GM12801 (cell line): ENCODE measurements at regions not wholly inside any gene's neighbourhood (a gene's known extent, or its start where the extent isn't known, plus 50 kb on each side); places are given as distances from the start of the nearest gene placed in this dataset.

Experiments used
- TF ChIP-seq, protein P1 (sequence below): IDR thresholded peaks from one replicate; pipeline ENCODE4 v1.5.1; 2011; ENCODE audit warnings: control low read depth; ENCODE audit not compliant: insufficient read length; ENCODE audit errors: extremely low read depth

DNA sequence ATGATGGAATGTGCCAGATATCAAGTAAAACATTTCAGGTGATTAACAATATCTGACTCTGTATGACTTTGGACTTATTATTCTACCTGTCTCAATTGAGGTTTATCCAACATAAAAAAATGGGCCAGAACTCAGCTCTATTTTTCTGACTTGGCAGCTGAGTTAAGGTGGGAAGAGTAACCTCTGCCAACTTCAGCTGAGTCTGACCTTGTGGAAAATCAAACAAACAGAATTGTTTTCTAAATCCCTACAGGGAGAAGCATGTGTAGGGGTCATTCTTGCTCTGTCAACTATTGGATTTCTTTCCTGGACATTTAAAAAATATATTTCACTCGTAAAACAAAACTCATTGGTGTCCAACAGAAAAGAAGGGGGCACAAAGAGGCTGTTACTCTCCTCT is 139.4 kb upstream of the TLR4 start:
- TF ChIP-seq, protein P1, sequence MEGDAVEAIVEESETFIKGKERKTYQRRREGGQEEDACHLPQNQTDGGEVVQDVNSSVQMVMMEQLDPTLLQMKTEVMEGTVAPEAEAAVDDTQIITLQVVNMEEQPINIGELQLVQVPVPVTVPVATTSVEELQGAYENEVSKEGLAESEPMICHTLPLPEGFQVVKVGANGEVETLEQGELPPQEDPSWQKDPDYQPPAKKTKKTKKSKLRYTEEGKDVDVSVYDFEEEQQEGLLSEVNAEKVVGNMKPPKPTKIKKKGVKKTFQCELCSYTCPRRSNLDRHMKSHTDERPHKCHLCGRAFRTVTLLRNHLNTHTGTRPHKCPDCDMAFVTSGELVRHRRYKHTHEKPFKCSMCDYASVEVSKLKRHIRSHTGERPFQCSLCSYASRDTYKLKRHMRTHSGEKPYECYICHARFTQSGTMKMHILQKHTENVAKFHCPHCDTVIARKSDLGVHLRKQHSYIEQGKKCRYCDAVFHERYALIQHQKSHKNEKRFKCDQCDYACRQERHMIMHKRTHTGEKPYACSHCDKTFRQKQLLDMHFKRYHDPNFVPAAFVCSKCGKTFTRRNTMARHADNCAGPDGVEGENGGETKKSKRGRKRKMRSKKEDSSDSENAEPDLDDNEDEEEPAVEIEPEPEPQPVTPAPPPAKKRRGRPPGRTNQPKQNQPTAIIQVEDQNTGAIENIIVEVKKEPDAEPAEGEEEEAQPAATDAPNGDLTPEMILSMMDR: no peak

GRCh38 chr9:117561761-117562160 is 142.4 kb upstream of the TLR4 start:
- TF ChIP-seq, protein P1: no peak

- TF ChIP-seq, protein P1: no peak
Observed at GRCh38 chr9:117555964-117556629, 141.2 kb upstream of the ASTN2 start.

- TF ChIP-seq, protein P1: no peak
Observed at GRCh38 chr9:117552811-117553210, 138.0 kb upstream of the ASTN2 start.

- TF ChIP-seq, protein P1: no peak
Observed at GRCh38 chr9:117551171-117551570, 136.3 kb upstream of the ASTN2 start.

- TF ChIP-seq, protein P1: no peak
Observed at GRCh38 chr9:117549444-117549843, 134.6 kb upstream of the ASTN2 start.

- TF ChIP-seq, protein P1: no peak
Observed at GRCh38 chr9:117548556-117548955, 133.7 kb upstream of the ASTN2 start.

- TF ChIP-seq, protein P1: no peak
Observed at GRCh38 chr9:117547904-117548303, 133.0 kb upstream of the ASTN2 start.
